CD14-positive monocyte (primary cell): ENCODE measurements at regions not wholly inside any gene's neighbourhood (a gene's known extent, or its start where the extent isn't known, plus 50 kb on each side); places are given as distances from the start of the nearest gene placed in this dataset.

Source experiments
- DNase-seq, 3 donors: peaks; one replicate each; pipeline ENCODE4 v3.0.0-alpha.2; 2011 to 2022
- H2AFZ ChIP-seq: 2 replicates; pipeline ENCODE4 v1.6.0; 2012; ENCODE audit warnings: mild to moderate bottlenecking, low read depth, low read length, inconsistent platforms; ENCODE audit not compliant: insufficient read depth, poor library complexity, severe bottlenecking
- H3K27ac ChIP-seq, 2 donors: 1 replicate in 1 of 2; 2 replicates in 1 of 2; pipeline ENCODE4 v1.5.1; 2012 to 2013; ENCODE audit warnings: low read length in 2 of 2, control low read depth in 1 of 2, inconsistent platforms in 1 of 2, low read depth in 1 of 2, mild to moderate bottlenecking in 1 of 2
- H3K27me3 ChIP-seq, 2 donors: one replicate each; pipeline versions ENCODE4 v1.6.0 to v1.6.1; 2011 to 2013; ENCODE audit warnings: low read length in 2 of 2; ENCODE audit not compliant: control insufficient read depth in 2 of 2, insufficient read depth in 2 of 2
- H3K36me3 ChIP-seq, 2 donors: replicated peaks in 1 of 2; 1 replicate in 1 of 2; 2 replicates in 1 of 2; pipeline versions ENCODE4 v1.5.1 to v1.6.1; 2012 to 2013; ENCODE audit warnings: low read length in 2 of 2, control low read depth in 1 of 2, inconsistent platforms in 1 of 2, mild to moderate bottlenecking in 1 of 2; ENCODE audit not compliant: insufficient read depth in 2 of 2, control insufficient read depth in 1 of 2
- H3K4me1 ChIP-seq, 2 donors: 1 replicate in 1 of 2; 2 replicates in 1 of 2; pipeline versions ENCODE4 v1.5.1 to v1.6.1; 2012 to 2013; ENCODE audit warnings: low read length in 2 of 2, control low read depth in 1 of 2, inconsistent platforms in 1 of 2, mild to moderate bottlenecking in 1 of 2, moderate library complexity in 1 of 2; ENCODE audit not compliant: insufficient read depth in 2 of 2, control insufficient read depth in 1 of 2
- H3K4me2 ChIP-seq: replicated peaks from 2 replicates; pipeline ENCODE3; 2012; ENCODE audit warnings: low read length, moderate library complexity, mild to moderate bottlenecking; ENCODE audit not compliant: poor library complexity, severe bottlenecking; ENCODE audit errors: extremely low read depth
- H3K4me3 ChIP-seq, 3 experiments: fragments of 200-600 bp in 1 of 3; sonication (generic) in 1 of 3; replicated peaks in 1 of 3; 1 replicate in 2 of 3; 2 replicates in 1 of 3; pipeline ENCODE4 v1.5.1; 2011 to 2013; ENCODE audit warnings: low read length in 3 of 3, mild to moderate bottlenecking in 3 of 3, control low read depth in 2 of 3, low read depth in 2 of 3, inconsistent platforms in 1 of 3, moderate library complexity in 1 of 3
- H3K79me2 ChIP-seq: 2 replicates; pipeline ENCODE4 v1.6.0; 2012; ENCODE audit warnings: mild to moderate bottlenecking, control low read depth, inconsistent platforms, low read length, moderate library complexity; ENCODE audit not compliant: insufficient read depth
- H3K9ac ChIP-seq: 2 replicates; pipeline ENCODE4 v1.6.0; 2017; ENCODE audit warnings: low read length, mild to moderate bottlenecking; ENCODE audit not compliant: insufficient read depth, poor library complexity, severe bottlenecking
- H3K9me3 ChIP-seq, 2 donors: replicated peaks in 1 of 2; 1 replicate in 1 of 2; 2 replicates in 1 of 2; pipeline versions ENCODE4 v1.5.1 to v1.6.1; 2012 to 2013; ENCODE audit warnings: low read length in 2 of 2, control low read depth in 1 of 2; ENCODE audit not compliant: control insufficient read depth in 1 of 2, insufficient read depth in 1 of 2
- H4K20me1 ChIP-seq: 2 replicates; pipeline ENCODE4 v1.6.0; 2012; ENCODE audit warnings: mild to moderate bottlenecking, low read length, control low read depth, moderate library complexity; ENCODE audit not compliant: insufficient read depth
- H3K27ac Mint-ChIP-seq, 7 donors: one replicate each; pipeline ENCODE4 v1.8.0; 2020; ENCODE audit warnings: mild to moderate bottlenecking in 7 of 7, mixed read lengths in 7 of 7, moderate library complexity in 6 of 7, inconsistent platforms in 2 of 7
- H3K27me3 Mint-ChIP-seq, 3 donors: one replicate each; pipeline ENCODE4 v1.8.0; 2021 to 2022; ENCODE audit warnings: low read depth in 3 of 3, mild to moderate bottlenecking in 3 of 3, mixed read lengths in 3 of 3, moderate library complexity in 3 of 3, inconsistent platforms in 1 of 3
- H3K36me3 Mint-ChIP-seq, 2 donors: one replicate each; pipeline ENCODE4 v1.8.0; 2020; ENCODE audit warnings: mixed read lengths in 2 of 2, inconsistent platforms in 1 of 2, mild to moderate bottlenecking in 1 of 2
- H3K4me1 Mint-ChIP-seq: one replicate; pipeline ENCODE4 v1.8.0; 2020; ENCODE audit warnings: mild to moderate bottlenecking, mixed read lengths
- H3K4me3 Mint-ChIP-seq, 2 donors: one replicate each; pipeline ENCODE4 v1.8.0; 2020; ENCODE audit warnings: mild to moderate bottlenecking in 2 of 2, mixed read lengths in 2 of 2, moderate library complexity in 1 of 2
- H3K9me3 Mint-ChIP-seq, 7 donors: one replicate each; pipeline ENCODE4 v1.8.0; 2020 to 2022; ENCODE audit warnings: mixed read lengths in 7 of 7, mild to moderate bottlenecking in 6 of 7, moderate library complexity in 6 of 7, inconsistent platforms in 2 of 7
- CTCF ChIP-seq: fragments of 200-600 bp; IDR thresholded peaks from one replicate; pipeline ENCODE4 v1.8.0; 2022; ENCODE audit warnings: antibody characterized with exemption, mild to moderate bottlenecking
- WGBS: methylation state at CpG from one replicate; pipeline ENCODE4 v1.1.5; 2013; ENCODE audit warnings: missing lambda C conversion rate; ENCODE audit not compliant: insufficient coverage; 5-methylcytosine and 5-hydroxymethylcytosine counted together
- intact Hi-C, 2 donors: fragments of 100-400 bp; cut with micrococcal nuclease; formaldehyde crosslinking; loops; one replicate each; pipeline versions ENCODE4 v1.15.0 to v1.15.1; 2023

GRCh38 chr15:92770641-92771040 is 115.1 kb upstream of the FAM174B start:
- peaks cover 7% of the 10 kb centered on the region for H3K4me1 Mint-ChIP-seq
- H3K27me3 Mint-ChIP-seq, result peaks cover 0 to 6% (median 0%) of the 10 kb centered on the region in 3 donors
- no peak overlapping the region for H3K4me3 Mint-ChIP-seq

GRCh38 chr15:92772061-92772460 is 116.5 kb upstream of the FAM174B start:
- intact Hi-C loops, result no loop called here
- H3K9ac ChIP-seq, result no peak overlapping the region
- 99% methylated on average over 7 of the region's 9 CpGs for WGBS
- no peak overlapping the region for H3K4me3 ChIP-seq
- no peak overlapping the region for H2AFZ ChIP-seq
- no peak for TF ChIP-seq CTCF
- peaks cover 0 to 4% of the 10 kb centered on the region in 2 donors for H3K4me1 ChIP-seq
- Mint-ChIP-seq H3K4me3 (no peak overlapping the region), H3K27me3 (no peaks in the 10 kb centered on the region), H3K9me3 (peaks cover 5 to 14% (median 10%) of the 10 kb centered on the region in 7 donors), H3K27ac (peak overlapping the region in 1 of 7 donors; percentile 54), H3K4me1 (peaks cover 7% of the 10 kb centered on the region), H3K36me3 (no peaks in the 10 kb centered on the region)
- no peaks in the 10 kb centered on the region for H3K79me2 ChIP-seq
- no peak overlapping the region for H3K4me2 ChIP-seq
- H3K27ac ChIP-seq, result no peak overlapping the region
- H4K20me1 ChIP-seq, result no peaks in the 10 kb centered on the region
- H3K36me3 ChIP-seq, result no peaks in the 10 kb centered on the region
- DNase-seq, result no peak
- H3K9me3 ChIP-seq, result no peaks in the 10 kb centered on the region
- H3K27me3 ChIP-seq, result no peaks in the 10 kb centered on the region

More at GRCh38 chr15:92770641-92771040, 115.1 kb upstream of the FAM174B start:
- intact Hi-C loops, result no loop called here
- Mint-ChIP-seq H3K9me3 (peaks cover 5 to 14% (median 10%) of the 10 kb centered on the region in 7 donors), H3K27ac (no peak overlapping the region), H3K36me3 (no peaks in the 10 kb centered on the region)
- peaks cover 0 to 4% of the 10 kb centered on the region in 2 donors for H3K4me1 ChIP-seq
- no peaks in the 10 kb centered on the region for H3K36me3 ChIP-seq
- no peak overlapping the region for H2AFZ ChIP-seq
- 60% methylated on average over 3 of the region's 3 CpGs for WGBS
- no peak for DNase-seq
- no peak overlapping the region for H3K9ac ChIP-seq
- H3K4me2 ChIP-seq, result no peak overlapping the region
- H3K4me3 ChIP-seq, result no peak overlapping the region
- no peaks in the 10 kb centered on the region for H3K9me3 ChIP-seq
- H4K20me1 ChIP-seq, result no peaks in the 10 kb centered on the region
- H3K27ac ChIP-seq, result no peak overlapping the region
- no peaks in the 10 kb centered on the region for H3K79me2 ChIP-seq
- TF ChIP-seq CTCF, result no peak
- no peaks in the 10 kb centered on the region for H3K27me3 ChIP-seq
